Sigmoid colon (tissue), 6 donors: ENCODE measurements at regions not wholly inside any gene's neighbourhood (a gene's known extent, or its start where the extent isn't known, plus 50 kb on each side); places are given as distances from the start of the nearest gene placed in this dataset.

Experiments used
- DNase-seq: peaks from one replicate; pipeline ENCODE4 v3.0.0-alpha.2; 2019
- H3K27ac ChIP-seq, 4 donors: fragments of 200-600 bp; sonication (generic); one replicate each; pipeline ENCODE4 v1.5.1; 2016 to 2019; ENCODE audit warnings: mild to moderate bottlenecking in 1 of 4
- H3K27me3 ChIP-seq, 3 donors: fragments of 200-600 bp; sonication (generic); one replicate each; pipeline ENCODE4 v1.5.1; 2019; ENCODE audit warnings: mild to moderate bottlenecking in 1 of 3
- H3K36me3 ChIP-seq, 4 donors: fragments of 200-600 bp; sonication (generic); one replicate each; pipeline ENCODE4 v1.5.1; 2016 to 2019
- H3K4me1 ChIP-seq, 4 donors: fragments of 200-600 bp; sonication (generic); one replicate each; pipeline ENCODE4 v1.5.1; 2017 to 2019
- H3K4me3 ChIP-seq, 4 donors: fragments of 200-600 bp; sonication (generic); one replicate each; pipeline ENCODE4 v1.5.1; 2017 to 2019; ENCODE audit warnings: mild to moderate bottlenecking in 2 of 4, moderate library complexity in 1 of 4
- H3K9me3 ChIP-seq, 4 donors: fragments of 200-600 bp in 3 of 4; sonication (generic) in 3 of 4; one replicate each; pipeline versions ENCODE4 v1.5.1 to v1.6.1; 2013 to 2019
- CTCF ChIP-seq, 4 experiments: fragments of 450-650 bp in 3 of 4; fragments of 200-600 bp in 1 of 4; IDR thresholded peaks; one replicate each; pipeline ENCODE4 v1.5.1; 2016 to 2019; ENCODE audit warnings: antibody characterized with exemption in 4 of 4, mild to moderate bottlenecking in 3 of 4, moderate library complexity in 2 of 4
- EP300 ChIP-seq, 4 donors: sonication (generic); formaldehyde crosslinking; IDR thresholded peaks; one replicate each; pipeline ENCODE4 v1.6.1; 2017; ENCODE audit warnings: antibody characterized with exemption in 4 of 4
- POLR2A ChIP-seq, 2 donors: fragments of 450-650 bp; IDR thresholded peaks; one replicate each; pipeline ENCODE4 v1.6.1; 2016; ENCODE audit warnings: antibody characterized with exemption in 2 of 2, mild to moderate bottlenecking in 2 of 2, moderate library complexity in 2 of 2
- POLR2AphosphoS5 ChIP-seq, 4 donors: sonication (generic); formaldehyde crosslinking; IDR thresholded peaks; one replicate each; pipeline ENCODE4 v1.6.1; 2017; ENCODE audit warnings: antibody characterized with exemption in 4 of 4
- WGBS, 2 donors: extraction: QIAGEN DNeasy Blood & Tissue Kit; methylation state at CpG; one replicate each; pipeline ENCODE4 v1.1.7; 2013; 5-methylcytosine and 5-hydroxymethylcytosine counted together
- intact Hi-C: fragments of 100-400 bp; cut with DNase I; formaldehyde crosslinking; loops from one replicate; pipeline ENCODE4 v1.15.1; 2023
- donor health status: healthy with polysubstance abuse.
- donor health status: healthy.

DNA sequence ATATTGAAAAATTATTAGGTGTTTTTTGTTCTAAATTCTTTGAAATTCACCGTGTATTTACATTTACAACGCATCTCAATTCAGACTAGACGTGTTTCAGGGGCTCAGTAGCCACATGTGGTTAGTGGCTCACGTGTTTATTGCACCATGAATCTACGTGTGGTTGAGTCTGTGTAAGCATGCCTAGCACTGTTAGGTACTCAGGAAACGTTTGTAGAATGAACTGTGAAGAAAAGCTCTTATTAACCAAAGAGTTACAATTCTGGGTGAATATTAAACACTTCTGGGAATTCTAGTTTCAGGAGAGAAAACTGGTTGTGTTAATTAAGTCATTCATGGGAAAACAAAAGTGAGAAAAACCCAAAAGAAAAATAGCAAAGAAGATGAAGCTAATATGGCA lies 117.5 kb upstream of the CDH6 start:
- H3K9me3 ChIP-seq: no peaks in the 10 kb centered on the region
- TF ChIP-seq EP300 (IDR thresholded peaks at IDR 0.05) (no peak), POLR2AphosphoS5 (IDR thresholded peaks at IDR 0.05) (no peak)
- 78 to 79% methylated on average over 6 of the region's 6 CpGs for WGBS, 2 donors
- H3K27me3 ChIP-seq: no peaks in the 10 kb centered on the region
- H3K4me3 ChIP-seq: no peak overlapping the region
- H3K4me1 ChIP-seq: no peaks in the 10 kb centered on the region
- intact Hi-C loops: no loop called here
- H3K27ac ChIP-seq: no peak overlapping the region
- no peak for DNase-seq
- no peaks in the 10 kb centered on the region for H3K36me3 ChIP-seq

DNA sequence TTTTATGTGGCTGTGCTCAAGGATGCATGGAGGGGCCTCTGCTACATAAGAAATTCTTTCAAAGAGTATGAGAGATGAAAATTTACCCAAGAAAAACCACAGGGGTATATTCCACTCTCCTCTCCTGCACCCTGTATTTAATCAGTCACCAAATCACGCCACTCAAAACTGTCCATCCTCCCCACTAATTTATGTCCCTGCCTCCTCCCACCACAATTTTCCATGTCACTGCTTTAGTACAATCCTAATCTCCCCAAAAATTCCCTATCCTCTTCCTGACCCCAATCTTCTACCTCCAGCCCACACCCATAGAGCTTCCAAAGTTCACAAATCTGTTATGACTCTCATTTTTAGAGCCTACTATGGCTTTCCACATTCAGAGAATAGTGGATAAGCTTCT lies 125.2 kb upstream of the CDH6 start:
- Histone ChIP-seq H3K36me3 (no peaks in the 10 kb centered on the region), H3K4me1 (peaks cover 0 to 16% (median 2%) of the 10 kb centered on the region in 4 donors), H3K9me3 (no peaks in the 10 kb centered on the region), H3K27ac (no peak overlapping the region), H3K27me3 (no peaks in the 10 kb centered on the region), H3K4me3 (no peak overlapping the region)
- intact Hi-C loops: no loop called here
- 85 to 90% methylated on average over 1 of the region's 1 CpG for WGBS, 2 donors
- TF ChIP-seq POLR2A (IDR thresholded peaks at IDR 0.05) (no peak), EP300 (IDR thresholded peaks at IDR 0.05) (no peak), POLR2AphosphoS5 (IDR thresholded peaks at IDR 0.05) (no peak), CTCF (IDR thresholded peaks at IDR 0.05) (no peak)
- no peak for DNase-seq

DNA sequence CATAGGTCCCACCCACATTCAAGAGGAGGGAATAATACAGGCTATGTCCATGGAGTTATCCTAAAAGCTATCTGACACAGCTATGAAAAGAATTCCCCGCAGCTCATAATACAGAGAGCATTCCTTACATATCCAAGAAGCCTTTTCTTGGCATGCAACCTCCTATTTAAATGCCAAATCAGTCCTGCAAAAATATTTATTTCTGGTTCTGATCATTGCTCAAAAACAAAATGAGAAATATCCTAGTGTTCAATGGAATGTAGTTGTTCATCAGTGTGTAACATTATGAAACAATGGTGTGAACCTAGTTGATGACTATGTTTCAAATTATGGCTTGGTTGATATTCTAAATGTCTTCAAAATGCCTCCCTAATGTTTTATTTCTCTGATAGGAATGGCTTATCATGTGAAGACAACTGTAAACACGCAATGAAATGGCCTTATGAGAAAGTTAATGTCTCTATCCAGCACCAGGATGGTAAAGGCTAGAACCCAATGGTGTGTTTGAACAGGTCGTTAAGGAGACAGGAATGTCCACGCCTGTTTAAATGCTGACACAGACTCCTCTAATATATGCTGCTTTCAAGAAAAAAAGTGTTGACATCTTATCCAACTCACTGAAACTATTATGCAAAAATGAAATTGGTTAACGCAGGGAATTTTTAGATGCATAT lies 126.7 kb upstream of the CDH6 start:
- Histone ChIP-seq H3K27me3 (no peaks in the 10 kb centered on the region), H3K36me3 (no peaks in the 10 kb centered on the region), H3K4me1 (peaks cover 0 to 16% (median 2%) of the 10 kb centered on the region in 4 donors), H3K9me3 (no peaks in the 10 kb centered on the region), H3K4me3 (no peak overlapping the region), H3K27ac (no peak overlapping the region)
- TF ChIP-seq POLR2A (IDR thresholded peaks at IDR 0.05) (no peak), POLR2AphosphoS5 (IDR thresholded peaks at IDR 0.05) (no peak), EP300 (IDR thresholded peaks at IDR 0.05) (no peak), CTCF (IDR thresholded peaks at IDR 0.05) (no peak)
- no peak for DNase-seq
- 69 to 76% methylated on average over 5 of the region's 5 CpGs for WGBS, 2 donors
- intact Hi-C loops: no loop called here

DNA sequence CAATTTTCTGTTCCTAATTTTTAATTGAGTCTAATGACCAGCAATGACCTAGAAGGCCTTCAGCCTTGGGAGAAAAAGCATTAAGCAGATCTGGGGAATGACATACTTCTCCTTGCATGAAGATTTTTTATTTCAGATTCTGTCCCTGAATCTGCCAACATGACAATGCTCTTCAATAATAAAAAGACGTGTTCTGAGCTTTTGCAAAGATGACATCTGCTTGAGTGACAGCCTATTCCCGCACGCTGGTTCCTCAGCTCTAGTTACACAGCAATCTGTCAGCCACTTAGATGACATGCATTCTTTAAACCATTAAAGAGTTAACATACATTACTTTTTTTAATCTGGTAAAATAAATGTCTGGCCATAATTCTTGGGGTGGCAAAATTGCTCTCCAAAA lies 129.3 kb upstream of the CDH6 start:
- 83 to 87% methylated on average over 3 of the region's 3 CpGs for WGBS, 2 donors
- H3K9me3 ChIP-seq: no peaks in the 10 kb centered on the region

More for the DNA sequence above, 129.3 kb upstream of the CDH6 start:
- no peak overlapping the region for H3K4me3 ChIP-seq
- H3K4me1 ChIP-seq: peaks cover 0 to 16% (median 2%) of the 10 kb centered on the region in 4 donors
- no peak for DNase-seq
- H3K27ac ChIP-seq: no peak overlapping the region
- no peaks in the 10 kb centered on the region for H3K36me3 ChIP-seq
- no peaks in the 10 kb centered on the region for H3K27me3 ChIP-seq
- no peak for TF ChIP-seq CTCF (IDR thresholded peaks at IDR 0.05)
- no peak for TF ChIP-seq POLR2A (IDR thresholded peaks at IDR 0.05)
- TF ChIP-seq EP300 (IDR thresholded peaks at IDR 0.05): no peak
- no peak for TF ChIP-seq POLR2AphosphoS5 (IDR thresholded peaks at IDR 0.05)
- intact Hi-C loops: no loop called here
